HG03066 (cell line): ENCODE measurements at regions not wholly inside any gene's neighbourhood (a gene's known extent, or its start where the extent isn't known, plus 50 kb on each side); places are given as distances from the start of the nearest gene placed in this dataset.

ENCODE experiments used
- ATAC-seq: cut with Tn5 transposase; IDR thresholded peaks from one replicate; pipeline ENCODE4 v1.9.1; 2021; ENCODE audit warnings: low read depth; ENCODE audit not compliant: unreplicated experiment

DNA sequence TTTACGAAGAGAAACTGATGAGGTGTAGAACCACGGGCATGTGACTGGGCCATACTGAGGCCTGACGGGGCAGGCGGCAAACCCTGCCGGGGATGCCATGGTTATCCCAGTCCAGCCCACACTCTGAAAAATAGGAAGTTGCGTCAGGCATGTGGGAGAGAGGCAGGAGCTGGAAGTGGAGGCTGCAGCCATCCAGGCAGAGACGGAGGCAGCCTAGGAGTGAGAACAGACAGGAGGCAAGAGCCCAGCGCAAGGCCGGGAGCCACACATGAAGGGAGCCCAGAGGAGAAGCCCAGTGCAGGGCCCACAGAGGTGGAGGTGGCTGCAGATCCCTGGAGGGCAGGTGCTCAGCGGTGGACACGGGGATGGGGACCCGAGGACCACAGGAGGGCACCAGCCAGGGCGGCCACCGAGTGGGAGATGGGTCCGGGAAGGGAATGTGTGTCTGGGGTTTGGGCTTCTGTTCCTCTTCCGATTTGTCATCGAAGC lies 175.2 kb upstream of the PPP2R2D start:
- no peak for ATAC-seq

DNA sequence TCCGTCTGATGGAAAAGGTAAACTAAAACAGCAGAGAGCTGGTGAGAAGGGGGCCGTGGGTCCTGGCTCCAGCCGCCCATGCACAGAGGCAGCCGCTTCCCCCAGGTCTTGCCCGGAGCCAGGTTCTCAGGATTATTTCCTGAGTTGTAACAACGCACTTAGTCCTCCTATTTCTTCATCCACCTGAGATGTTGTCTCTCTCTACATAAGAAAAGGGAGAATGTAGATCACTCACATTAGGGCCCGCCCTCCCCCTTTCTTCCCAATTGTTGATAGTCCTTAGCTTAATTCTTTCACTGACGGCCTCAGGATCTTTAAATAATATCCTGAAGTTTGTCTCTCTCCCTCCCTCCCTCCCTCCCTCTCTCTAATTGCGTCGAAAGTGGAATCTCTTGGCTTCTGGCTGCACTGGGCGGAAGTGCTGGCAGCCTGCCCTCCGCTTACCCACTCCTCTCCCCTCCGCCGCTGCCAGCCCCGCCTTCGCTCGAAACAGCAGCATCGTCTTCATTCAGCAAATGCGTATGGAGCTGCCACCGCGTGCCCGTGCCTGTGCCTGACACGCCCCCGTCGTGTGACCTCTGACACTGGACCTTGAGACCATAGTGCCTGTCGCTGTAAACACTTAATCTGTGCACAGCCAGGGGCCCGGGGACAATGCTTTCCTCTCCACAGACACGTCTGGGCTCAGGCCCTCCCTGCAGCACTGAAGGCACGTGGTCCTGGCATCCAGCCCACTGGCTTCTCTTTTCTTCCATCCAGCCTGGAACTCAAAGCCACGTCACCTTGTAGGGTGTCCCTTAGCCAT lies 174.5 kb upstream of the PPP2R2D start:
- no peak for ATAC-seq

DNA sequence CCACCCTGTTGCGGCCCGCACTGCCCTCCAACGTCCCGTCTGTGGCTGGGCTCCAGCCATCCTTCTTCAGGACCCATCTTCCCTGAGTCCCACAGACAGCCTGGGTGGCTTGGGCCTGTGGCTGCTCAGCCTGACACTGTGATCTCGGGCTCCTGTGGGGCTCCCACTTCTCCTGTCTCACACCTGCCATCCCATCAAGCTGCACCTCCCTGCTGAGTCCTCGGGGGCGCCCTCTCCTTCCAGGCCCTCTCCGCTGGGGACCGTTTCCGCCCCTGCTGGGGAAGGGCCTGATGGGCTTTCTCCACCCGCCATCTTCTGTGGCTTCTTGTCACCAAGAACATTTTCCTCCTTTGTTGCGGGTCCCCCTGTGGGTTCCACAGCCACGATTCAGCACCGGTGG lies 173.8 kb upstream of the PPP2R2D start:
- no peak for ATAC-seq

DNA sequence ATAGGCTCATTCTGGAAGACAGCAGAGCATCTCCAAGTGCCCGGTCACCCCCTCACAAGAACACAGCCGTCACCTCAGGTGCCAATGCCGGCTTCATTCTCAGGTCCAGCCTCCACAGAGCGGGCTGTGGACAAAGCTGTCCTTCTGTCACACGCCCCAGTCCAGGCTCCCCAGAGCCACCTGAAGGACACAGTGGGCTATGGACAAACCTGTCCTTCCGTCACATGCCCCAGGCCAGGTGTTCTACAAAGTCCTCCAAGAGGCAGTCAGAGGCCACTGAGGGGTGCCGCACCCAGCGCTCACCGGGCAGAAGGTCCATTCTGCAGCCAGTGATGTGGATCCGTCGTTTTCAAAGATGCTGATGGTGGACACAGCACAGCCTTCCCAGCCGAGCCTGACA lies 173.2 kb upstream of the PPP2R2D start:
- ATAC-seq, result no peak

DNA sequence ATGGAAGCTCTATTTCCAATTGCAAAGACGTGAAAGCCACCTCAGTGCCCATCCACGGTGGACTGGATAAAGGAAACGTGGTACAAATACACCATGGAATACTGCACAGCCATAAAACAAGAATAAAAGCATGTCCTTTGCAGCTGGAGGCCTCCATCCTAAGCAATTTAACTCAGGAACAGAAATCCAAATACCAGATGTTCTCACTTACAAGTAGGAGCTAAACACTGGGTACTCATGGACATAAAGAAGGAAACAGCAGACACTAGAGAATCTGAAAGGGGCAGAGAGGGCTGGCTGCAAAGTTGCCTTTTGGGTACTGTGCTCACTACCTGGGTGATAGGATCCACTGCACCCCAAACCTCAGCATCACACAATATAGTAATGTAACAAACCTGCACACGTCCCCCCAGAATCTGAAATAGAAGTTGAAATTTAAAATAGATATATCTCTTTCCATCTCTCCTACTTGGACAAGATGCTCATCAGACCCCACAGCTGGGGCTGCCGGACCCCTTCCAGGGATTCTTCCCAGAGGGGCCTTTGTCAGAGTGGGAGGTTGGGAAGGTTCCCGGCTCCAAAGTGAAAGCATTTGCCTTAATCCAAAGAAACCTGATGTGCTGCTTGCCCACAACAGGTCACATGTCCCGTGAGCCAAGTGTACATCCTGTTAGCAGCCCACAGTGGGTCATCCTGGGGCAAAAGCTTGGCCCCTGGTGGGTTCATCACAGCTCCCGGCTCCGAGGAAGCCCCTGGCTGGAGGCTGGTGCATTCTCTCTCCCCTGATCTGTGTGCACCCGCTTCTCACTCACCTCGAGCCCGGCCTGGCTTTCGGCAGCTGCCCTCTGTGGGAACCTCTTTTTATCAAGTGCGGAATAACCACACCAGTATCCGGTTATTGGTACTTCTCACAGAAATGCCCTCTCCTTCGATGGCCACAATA lies 172.3 kb upstream of the PPP2R2D start:
- no peak for ATAC-seq

DNA sequence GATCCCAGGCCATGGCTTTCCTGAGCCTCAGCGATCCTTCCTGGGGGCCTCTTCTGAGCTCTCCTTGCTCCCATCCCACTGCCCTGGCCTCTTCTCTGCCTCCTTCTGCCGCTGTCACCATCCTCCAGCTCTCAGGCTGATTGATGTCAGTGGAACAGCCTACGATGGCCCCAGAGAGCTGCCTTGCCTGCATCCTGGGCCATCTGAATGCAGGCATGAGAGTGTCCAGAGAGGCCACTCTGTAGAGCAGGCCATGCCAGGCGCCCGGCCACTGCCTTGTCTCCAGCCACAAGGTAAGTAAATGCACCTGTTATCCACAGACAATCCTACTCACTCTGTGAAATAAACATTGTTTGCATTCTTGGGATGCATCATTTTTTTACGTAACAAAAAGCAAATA lies 171.4 kb upstream of the PPP2R2D start:
- ATAC-seq, result no peak

DNA sequence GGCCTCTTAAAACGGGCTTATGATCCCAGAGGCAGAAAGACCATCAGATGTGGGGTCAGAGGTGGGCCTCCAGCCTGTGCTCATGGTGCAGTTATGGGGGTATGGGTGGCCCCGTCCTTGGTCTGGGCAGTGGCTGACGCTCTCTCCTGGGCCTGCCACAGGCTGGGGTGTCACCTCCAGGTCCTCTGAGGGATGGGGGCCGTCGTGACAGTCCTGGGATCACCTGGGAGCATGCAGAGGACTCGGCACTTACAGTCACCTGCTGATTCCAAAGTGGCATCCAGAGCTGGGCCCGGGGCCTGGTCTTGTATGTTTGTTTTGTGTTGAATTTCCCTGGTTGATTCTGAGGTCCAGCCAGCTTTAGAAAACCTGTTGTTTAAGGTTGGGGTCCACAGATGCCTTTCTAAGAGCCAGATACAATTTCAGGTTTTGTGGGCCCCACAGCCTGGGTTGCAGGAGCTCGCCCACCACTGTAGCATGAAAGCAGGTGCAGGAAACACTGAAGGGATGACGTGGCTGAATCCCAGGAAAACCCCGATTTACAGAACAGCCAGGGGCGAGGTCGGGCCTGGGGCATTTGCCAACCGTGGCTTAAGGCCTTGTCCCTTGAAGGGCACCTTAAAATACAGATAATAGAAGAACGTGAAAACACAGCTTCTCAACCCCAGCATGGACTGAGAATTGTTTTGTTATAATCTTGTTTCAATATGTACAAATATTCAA lies 170.7 kb upstream of the PPP2R2D start:
- no peak for ATAC-seq

DNA sequence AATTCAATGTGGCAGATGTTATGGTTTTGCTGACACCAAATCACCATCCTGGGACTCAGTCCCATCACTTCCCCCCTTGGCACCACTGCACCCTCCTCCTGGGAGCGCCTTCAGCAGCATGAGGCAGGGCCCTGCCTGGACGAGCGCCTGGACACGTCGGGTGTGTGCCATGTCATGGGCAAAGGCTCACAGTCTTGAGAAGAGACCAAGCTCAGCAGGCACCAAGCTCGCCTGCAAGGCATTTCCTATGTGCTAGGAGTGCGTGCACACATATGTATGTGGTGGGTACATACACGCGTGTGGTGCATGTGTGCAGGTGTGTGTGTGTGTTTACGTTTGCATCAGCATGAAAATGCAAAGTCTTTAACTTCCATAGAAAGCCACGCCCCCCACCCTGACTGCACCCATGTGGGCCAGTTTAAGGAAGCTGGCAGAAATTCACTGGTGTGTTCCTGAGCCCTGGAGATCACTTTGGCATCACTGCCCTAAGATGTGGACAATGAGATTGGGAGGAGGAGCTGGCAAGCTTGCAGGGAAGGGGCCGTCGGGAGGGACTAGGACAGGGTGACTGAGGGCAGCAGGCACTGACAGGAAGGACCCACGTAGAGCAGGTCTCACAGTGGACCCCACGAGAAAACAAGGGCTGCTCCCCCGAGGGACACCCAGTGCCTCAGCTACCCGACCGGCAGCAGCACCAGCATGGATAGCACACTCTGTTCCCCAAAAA lies 169.9 kb upstream of the PPP2R2D start:
- no peak for ATAC-seq

DNA sequence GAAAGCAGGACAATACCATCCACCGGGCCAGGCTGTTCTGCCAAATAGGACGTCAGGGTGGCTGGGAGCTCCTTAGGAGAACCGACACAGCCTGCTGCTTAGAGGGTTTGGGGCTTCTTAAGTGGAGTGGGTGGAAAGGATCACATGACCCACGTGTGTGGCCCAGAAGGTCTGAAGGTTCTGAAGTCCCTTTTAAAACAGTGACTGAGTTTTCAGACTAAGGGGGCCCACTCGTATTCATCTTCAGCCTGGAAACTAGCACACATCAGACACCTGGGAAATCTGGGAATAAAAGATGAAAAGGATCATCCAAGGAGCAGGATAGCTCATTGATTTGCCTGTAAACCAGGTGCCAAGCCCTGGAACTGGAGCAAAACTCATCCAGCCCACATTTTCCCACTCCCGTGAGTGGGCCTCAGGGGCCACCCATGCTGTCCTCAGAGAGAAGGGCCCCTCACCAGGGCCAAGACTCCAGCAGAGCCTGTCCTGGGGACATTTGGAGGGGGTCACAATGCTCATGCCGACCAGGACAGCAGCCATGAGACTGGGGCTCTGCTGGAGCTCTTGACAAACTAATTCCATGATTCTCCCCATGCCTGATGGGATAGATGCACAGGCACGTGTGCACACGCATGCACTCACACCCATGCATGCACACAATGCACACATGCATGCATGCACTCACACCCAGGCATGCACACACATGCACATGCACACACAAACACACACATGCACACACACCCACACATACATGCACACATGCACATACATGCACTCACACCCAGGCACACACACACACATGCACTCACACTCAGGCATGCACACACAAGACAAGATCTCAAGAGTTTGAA lies 168.8 kb upstream of the PPP2R2D start:
- ATAC-seq, result no peak

DNA sequence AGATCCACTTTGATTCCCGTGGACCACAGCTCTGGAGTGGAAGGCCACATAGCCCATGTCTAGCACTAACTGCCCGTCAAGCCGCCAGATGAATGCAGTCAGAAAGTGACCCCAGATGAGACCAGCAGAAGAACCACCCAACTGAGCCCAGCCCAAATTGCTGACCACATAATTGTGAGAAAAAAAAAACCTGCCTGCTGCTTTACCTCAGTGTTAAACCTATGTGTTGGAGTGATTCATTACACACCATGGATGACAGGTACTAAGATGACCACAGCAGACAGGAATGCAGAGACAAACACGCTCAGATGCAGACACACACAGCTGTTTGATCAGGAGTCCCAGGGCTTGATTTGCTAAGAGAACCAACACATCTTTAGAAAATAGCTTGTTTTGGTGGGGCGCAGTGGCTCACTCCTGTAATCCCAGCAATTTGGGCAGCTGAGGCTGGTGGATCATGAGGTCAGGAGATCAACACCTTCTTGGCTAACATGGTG lies 168.1 kb upstream of the PPP2R2D start:
- ATAC-seq, result no peak

DNA sequence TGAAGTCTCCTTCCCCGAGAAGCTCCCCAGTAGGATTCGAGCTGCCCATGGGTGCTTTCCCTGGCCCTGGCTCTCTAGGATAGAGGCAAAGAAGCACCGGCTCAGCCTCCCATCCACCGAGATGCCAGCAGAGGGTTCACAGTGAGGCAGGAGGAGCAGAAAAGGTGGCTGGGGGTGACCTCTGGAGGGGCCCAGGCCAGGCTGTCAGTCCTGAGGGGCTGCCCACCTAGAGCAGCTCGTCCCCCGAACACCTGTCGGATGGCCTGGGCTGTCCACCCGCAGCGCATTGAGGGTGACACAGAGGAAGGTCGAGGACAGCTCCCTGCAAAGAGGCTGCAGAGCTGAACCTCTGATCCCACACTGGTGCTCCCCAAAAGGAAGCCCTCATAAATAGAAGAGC lies 167.2 kb upstream of the PPP2R2D start:
- no peak for ATAC-seq

DNA sequence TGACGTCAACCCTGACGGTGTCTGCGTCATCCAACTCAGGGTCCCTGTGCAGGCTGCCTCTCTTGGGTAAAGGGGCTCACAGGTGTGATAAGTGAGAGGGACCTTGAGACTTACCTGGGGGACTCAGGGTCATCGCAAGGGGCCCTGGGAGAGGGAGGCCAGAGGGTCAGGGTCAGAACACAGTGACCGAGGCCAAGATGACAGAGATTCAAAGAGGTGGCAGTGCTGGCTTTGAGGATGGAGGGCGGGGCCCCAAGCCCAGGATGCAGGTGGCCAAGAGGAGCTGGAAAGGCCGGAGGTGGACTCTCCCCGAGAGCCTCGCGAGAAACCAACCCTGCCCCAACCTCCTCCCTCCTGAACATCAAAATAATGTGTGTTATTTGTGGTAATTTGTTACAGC lies 165.2 kb upstream of the PPP2R2D start:
- ATAC-seq, result no peak

DNA sequence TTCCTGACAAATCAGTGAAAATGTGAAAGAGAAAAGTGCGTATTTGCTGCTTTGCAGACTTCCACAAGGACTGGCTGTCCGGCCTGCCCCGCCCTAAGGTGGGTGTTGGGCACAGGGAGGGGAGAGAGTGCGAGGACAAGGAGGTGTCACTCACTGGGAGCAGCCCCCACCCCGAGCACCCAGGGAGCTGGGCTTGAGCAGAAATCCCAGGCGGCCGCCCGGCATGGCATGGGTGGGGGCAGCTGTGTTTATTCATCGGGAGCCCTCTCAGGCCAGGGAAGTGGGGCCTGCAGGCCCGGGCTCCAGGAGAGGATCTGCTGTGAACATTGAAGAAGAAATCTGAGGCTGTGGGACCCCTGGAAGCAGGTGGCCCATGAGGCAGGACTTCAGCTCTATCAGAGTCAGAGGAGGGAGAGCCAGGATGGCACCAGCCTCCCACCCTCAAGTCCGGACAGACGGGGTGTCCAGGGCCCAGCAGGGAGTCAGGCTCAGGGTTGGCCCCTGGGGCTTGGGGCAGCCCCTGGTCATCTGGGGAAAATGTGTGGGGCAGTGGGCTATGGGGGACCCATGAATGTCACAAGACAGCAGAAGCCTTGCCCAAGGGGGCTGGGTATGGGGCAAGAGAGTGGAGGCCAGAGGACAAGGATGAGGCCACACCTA lies 164.4 kb upstream of the PPP2R2D start:
- ATAC-seq, result no peak

DNA sequence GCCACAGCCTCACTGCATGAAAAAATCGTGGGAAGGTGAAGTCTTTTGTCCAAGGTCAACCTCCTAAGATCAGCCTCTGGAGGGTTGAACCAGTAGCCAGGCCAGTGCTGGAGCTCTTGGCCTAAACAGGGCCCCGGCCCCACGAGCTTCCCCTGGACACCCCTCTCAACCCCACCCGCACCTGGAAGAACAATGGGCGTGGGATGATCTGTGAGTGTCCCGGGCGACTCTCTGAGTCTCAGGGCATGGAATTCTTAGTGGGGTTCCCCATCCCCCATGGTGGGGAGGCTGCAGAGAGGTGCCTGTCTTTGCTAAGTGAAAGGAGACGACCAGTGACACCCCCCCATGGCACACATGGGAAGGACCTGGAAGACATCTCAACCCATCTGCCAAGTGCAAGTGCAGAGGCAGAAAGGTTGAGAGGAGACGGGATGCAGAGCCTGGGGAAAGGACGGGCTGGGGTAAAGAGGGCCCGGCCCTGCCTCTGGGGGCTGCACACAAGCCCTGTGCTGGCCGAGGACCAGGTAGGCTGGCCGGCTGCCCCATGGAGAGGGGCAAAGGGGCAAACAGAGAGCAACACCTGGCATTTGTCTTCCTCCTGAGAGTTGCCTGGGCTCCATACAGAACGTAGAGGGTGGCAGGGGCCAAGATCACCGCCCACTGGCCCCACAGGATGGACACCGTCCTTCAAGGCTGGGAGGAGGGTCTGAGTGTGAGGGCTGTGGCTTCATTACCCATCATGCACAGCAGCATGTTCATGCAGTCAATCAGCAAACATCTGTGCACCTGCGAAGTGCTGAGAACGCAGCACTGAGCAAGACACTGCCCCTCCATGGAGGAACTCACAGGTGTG lies 163.0 kb upstream of the PPP2R2D start:
- ATAC-seq, result no peak

DNA sequence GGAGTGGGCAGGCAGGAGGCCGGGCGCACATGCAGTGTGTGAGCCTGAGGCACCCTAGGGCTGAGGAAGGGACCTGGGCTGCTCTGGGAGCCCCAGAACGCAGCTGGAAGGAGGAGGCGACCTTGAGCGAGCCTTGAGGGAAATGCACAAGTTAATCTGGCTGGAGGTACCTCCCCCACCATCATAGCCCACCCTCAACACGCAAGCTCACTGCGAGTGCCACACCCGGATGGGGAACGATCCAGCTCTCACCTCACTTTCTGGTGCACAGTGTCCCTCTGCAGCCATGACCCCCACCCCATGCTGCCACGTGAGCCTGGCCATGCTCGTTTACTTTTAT lies 162.4 kb upstream of the PPP2R2D start:
- ATAC-seq, result no peak

DNA sequence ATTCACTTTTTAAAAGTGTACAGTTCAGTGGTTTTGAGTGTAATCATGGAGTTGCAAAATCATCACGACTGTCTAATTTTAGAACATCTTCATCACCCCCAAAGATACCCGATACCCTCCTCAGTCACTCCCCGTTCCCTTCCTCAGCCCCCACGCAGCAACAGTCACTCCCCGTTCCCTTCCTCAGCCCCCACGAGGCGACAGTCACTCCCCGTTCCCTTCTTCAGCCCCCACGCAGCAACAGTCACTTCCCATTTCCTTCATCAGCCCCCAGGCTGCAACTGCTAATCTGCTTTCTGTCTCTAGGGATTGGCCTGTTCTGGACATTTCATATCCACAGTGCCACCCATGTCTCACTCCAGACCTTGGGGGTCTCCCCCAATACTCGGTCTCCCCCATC lies 161.6 kb upstream of the PPP2R2D start:
- no peak for ATAC-seq

DNA sequence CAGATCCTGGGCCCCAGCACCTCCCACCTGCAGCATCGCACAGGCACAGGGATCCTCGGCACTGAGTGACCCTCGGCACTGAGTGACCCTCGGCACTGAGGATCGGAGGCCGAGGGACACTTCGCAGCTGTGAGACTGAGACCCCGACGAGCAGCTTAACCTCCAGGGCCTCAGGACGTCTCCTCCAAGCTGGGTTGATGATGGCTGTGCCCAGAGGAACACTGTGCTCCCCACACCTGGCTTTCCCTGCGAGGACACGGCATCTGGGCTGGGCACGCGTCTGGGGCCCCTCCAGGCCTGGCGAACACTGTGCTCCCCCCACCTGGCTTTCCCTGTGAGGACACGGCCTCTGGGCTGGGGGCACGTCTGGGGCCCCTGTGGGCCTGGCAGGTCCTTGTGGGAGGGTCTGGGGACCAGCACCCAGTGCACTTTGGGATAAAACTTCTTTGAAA lies 158.3 kb upstream of the PPP2R2D start:
- ATAC-seq, result no peak
